AG20443 (cell line): ENCODE measurements at regions not wholly inside any gene's neighbourhood (a gene's known extent, or its start where the extent isn't known, plus 50 kb on each side); places are given as distances from the start of the nearest gene placed in this dataset.

Source experiments
- DNase-seq: peaks from one replicate; pipeline ENCODE4 v3.0.0; 2012; ENCODE audit warnings: low spot score, mixed read lengths

GRCh38 chr12:91395628-91396135 lies 213.1 kb upstream of the DCN start:
- DNase-seq: no peak

- no peak for DNase-seq
Observed at GRCh38 chr12:91394903-91395302, 212.3 kb upstream of the DCN start.

- DNase-seq: no peak
Observed at GRCh38 chr12:91388573-91388972, 206.0 kb upstream of the DCN start.

- no peak for DNase-seq
Observed at GRCh38 chr12:91387461-91388134, 205.0 kb upstream of the DCN start.

- DNase-seq: no peak
Observed at GRCh38 chr12:91384806-91385205, 202.2 kb upstream of the DCN start.

GRCh38 chr12:91384366-91384765 lies 201.7 kb upstream of the DCN start:
- DNase-seq: no peak

- no peak for DNase-seq
Observed at GRCh38 chr12:91383099-91383498, 200.5 kb upstream of the DCN start.

GRCh38 chr12:91382081-91382543 lies 199.5 kb upstream of the DCN start:
- DNase-seq: peak; percentile 60

GRCh38 chr12:91381309-91381804 lies 198.7 kb upstream of the DCN start:
- DNase-seq: peak; percentile 81

- no peak for DNase-seq
Observed at GRCh38 chr12:91380631-91381030, 198.0 kb upstream of the DCN start.

GRCh38 chr12:91379051-91379775 lies 196.6 kb upstream of the DCN start:
- DNase-seq: no peak

- DNase-seq: no peak
Observed at GRCh38 chr12:91377436-91377835, 194.8 kb upstream of the DCN start.

GRCh38 chr12:91373086-91373485 lies 190.5 kb upstream of the DCN start:
- no peak for DNase-seq

- DNase-seq: no peak
Observed at GRCh38 chr12:91370086-91370868, 187.7 kb upstream of the DCN start.

GRCh38 chr12:91368613-91369012 lies 186.0 kb upstream of the DCN start:
- no peak for DNase-seq

GRCh38 chr12:91367234-91367849 lies 184.7 kb upstream of the DCN start:
- DNase-seq: peak; percentile 45

- no peak for DNase-seq
Observed at GRCh38 chr12:91364471-91365184, 182.0 kb upstream of the DCN start.

GRCh38 chr12:91361864-91362263 lies 179.2 kb upstream of the DCN start:
- peak; percentile 34 for DNase-seq

GRCh38 chr12:91357381-91357780 lies 174.8 kb upstream of the DCN start:
- DNase-seq: no peak

GRCh38 chr12:91356405-91356804 lies 173.8 kb upstream of the DCN start:
- no peak for DNase-seq
